HFFc6 (cell line): ENCODE measurements at regions not wholly inside any gene's neighbourhood (a gene's known extent, or its start where the extent isn't known, plus 50 kb on each side); places are given as distances from the start of the nearest gene placed in this dataset.

Experiments
- DNase-seq: peaks from one replicate; pipeline ENCODE4 v3.0.0-alpha.2; 2018
- H3K27ac Mint-ChIP-seq: 2 replicates; pipeline ENCODE4 v1.8.0; 2020; ENCODE audit warnings: mild to moderate bottlenecking, mixed read lengths
- H3K27me3 Mint-ChIP-seq: 2 replicates; pipeline ENCODE4 v1.8.0; 2021; ENCODE audit warnings: mild to moderate bottlenecking, moderate library complexity, mixed read lengths; ENCODE audit not compliant: insufficient read depth
- H3K36me3 Mint-ChIP-seq: 2 replicates; pipeline ENCODE4 v1.8.0; 2021; ENCODE audit warnings: low read depth, mixed read lengths
- H3K4me1 Mint-ChIP-seq: 2 replicates; pipeline ENCODE4 v1.8.0; 2020; ENCODE audit warnings: low read depth, mixed read lengths
- H3K4me3 Mint-ChIP-seq: 2 replicates; pipeline ENCODE4 v1.8.0; 2020; ENCODE audit warnings: mild to moderate bottlenecking, moderate library complexity, mixed read lengths
- H3K9me3 Mint-ChIP-seq: 2 replicates; pipeline ENCODE4 v1.8.0; 2020; ENCODE audit warnings: mild to moderate bottlenecking, mixed read lengths
- TF ChIP-seq, protein P1 (sequence below): fragments of 200-600 bp; sonication (generic); IDR thresholded peaks from 2 replicates; pipeline ENCODE4 v1.5.0; 2021; ENCODE audit warnings: antibody characterized with exemption, mild to moderate bottlenecking

DNA sequence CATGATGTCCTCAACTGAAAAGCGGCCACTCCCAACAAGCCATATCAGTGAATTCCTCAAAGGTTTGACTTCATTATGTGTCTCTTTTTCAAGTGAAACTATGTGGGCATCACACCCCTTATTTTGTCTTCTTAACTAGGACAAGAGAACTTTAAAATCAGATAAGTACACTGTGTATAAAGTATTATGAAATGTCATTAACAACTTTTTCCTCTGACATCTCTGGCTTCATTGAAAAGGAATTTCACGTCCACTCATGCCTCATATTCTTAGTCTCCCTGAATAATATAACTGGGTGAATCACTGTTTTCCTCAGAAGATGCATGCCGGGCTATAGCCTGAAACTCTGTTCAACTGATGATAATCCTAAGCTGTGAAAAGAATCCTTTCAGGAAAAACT lies 415.8 kb downstream of the ACTL7B start:
- Mint-ChIP-seq H3K9me3 (no peaks in the 10 kb centered on the region), H3K4me1 (peaks cover 63% of the 10 kb centered on the region), H3K4me3 (peak overlapping the region; percentile 46), H3K27me3 (no peaks in the 10 kb centered on the region), H3K36me3 (no peaks in the 10 kb centered on the region; the same call in 1 of the 2 replicates), H3K27ac (peak overlapping the region; percentile 65)
- DNase-seq, result peak; percentile 81
- TF ChIP-seq, protein P1, sequence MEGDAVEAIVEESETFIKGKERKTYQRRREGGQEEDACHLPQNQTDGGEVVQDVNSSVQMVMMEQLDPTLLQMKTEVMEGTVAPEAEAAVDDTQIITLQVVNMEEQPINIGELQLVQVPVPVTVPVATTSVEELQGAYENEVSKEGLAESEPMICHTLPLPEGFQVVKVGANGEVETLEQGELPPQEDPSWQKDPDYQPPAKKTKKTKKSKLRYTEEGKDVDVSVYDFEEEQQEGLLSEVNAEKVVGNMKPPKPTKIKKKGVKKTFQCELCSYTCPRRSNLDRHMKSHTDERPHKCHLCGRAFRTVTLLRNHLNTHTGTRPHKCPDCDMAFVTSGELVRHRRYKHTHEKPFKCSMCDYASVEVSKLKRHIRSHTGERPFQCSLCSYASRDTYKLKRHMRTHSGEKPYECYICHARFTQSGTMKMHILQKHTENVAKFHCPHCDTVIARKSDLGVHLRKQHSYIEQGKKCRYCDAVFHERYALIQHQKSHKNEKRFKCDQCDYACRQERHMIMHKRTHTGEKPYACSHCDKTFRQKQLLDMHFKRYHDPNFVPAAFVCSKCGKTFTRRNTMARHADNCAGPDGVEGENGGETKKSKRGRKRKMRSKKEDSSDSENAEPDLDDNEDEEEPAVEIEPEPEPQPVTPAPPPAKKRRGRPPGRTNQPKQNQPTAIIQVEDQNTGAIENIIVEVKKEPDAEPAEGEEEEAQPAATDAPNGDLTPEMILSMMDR, result no peak

DNA sequence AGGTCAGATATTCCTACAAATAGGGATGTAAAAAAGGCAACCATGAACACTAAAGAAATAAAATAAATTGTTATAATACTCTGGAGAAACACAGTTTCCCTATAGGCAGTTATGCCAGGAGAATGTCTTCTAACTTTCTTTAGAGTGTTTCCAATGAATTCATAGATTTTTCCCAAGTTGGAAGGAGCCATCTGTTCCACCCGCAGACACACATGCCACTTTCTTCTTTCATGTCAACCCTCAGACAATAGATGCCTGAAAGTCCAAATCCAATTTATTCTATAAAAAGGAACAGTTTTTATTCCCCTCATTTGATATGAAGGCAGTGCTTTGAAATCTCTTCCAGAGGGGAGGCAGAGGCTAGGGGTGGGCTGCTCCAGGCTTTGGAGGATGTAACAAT lies 418.1 kb downstream of the ACTL7B start:
- Mint-ChIP-seq H3K4me1 (peaks cover 48% of the 10 kb centered on the region), H3K36me3 (no peaks in the 10 kb centered on the region; the same call in 1 of the 2 replicates), H3K4me3 (no peak overlapping the region), H3K27me3 (no peaks in the 10 kb centered on the region), H3K27ac (no peak overlapping the region), H3K9me3 (no peaks in the 10 kb centered on the region)
- DNase-seq, result no peak
- TF ChIP-seq, protein P1, result no peak

DNA sequence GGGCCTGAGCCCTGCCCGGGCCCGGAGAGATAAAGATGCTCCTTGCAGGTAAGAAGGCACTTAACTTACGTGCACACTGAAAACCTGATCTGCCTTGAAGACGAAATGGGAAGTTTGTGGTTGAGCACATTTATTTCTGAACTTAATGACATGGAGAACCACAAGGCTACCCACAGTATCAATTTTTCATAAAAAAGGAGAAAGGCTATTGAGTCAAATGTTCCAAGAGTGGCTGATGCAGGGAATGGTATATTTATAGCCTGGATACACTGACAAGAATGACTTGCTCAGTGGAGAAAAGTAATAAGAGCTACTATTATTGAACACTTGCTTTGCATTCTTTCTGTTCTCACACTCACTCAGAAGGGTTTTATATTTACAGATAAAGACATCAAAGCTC lies 419.3 kb downstream of the ACTL7B start:
- no peaks in the 10 kb centered on the region for H3K9me3 Mint-ChIP-seq
- H3K27me3 Mint-ChIP-seq, result no peaks in the 10 kb centered on the region
- peaks cover 36% of the 10 kb centered on the region for H3K4me1 Mint-ChIP-seq
- H3K4me3 Mint-ChIP-seq, result no peak overlapping the region
- no peaks in the 10 kb centered on the region; the same call in 1 of the 2 replicates for H3K36me3 Mint-ChIP-seq
- no peak for DNase-seq
- TF ChIP-seq, protein P1, result no peak
- H3K27ac Mint-ChIP-seq, result no peak overlapping the region

DNA sequence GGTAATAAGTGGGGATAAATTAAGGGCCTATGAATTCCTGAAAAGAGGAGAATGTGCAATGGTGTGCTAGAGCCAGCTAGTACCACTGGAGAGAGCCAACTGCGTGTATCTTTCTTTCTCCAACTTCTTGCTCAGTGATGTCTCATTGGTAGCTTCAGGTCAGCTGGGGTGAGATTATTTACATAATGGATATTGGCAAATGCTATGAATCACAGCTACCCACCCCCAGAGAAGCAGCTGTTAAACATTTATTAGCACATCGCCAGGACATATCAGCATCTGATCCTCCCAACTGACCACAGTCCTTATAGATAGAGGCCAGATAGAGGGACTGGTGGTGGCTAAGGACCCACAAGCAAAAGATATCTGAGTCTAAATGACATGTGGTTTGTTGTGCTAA lies 421.3 kb downstream of the ACTL7B start:
- H3K9me3 Mint-ChIP-seq, result peaks cover 8% of the 10 kb centered on the region
- H3K27ac Mint-ChIP-seq, result no peak overlapping the region
- H3K4me1 Mint-ChIP-seq, result peaks cover 17% of the 10 kb centered on the region
- DNase-seq, result no peak
- H3K27me3 Mint-ChIP-seq, result no peaks in the 10 kb centered on the region
- peaks cover 9% of the 10 kb centered on the region for H3K36me3 Mint-ChIP-seq
- TF ChIP-seq, protein P1, result no peak
- H3K4me3 Mint-ChIP-seq, result no peak overlapping the region

DNA sequence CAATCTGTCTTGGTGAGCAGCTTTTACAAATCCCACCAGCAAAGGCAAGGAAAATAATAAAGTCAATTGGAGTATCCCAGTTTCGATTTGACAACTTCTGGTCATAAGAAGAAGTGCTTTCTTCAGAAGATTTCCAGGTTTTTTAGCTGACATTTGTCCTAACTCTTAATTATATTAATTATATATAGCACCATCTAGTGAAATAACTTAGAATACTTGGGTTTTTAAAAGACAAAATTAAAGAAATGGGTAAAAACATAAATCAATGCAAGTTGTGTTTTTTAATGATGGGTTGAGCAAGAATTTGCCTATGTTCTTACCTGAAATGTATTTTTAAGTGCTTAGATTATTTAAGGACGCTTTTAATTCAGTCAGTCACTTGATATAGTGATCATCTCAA lies 421.8 kb downstream of the ACTL7B start:
- H3K27me3 Mint-ChIP-seq, result no peaks in the 10 kb centered on the region
- no peak for DNase-seq
- H3K36me3 Mint-ChIP-seq, result peaks cover 9% of the 10 kb centered on the region
- peaks cover 12% of the 10 kb centered on the region for H3K4me1 Mint-ChIP-seq
- peaks cover 8% of the 10 kb centered on the region for H3K9me3 Mint-ChIP-seq
- TF ChIP-seq, protein P1, result peak; percentile 54
- H3K27ac Mint-ChIP-seq, result no peak overlapping the region
- no peak overlapping the region for H3K4me3 Mint-ChIP-seq

DNA sequence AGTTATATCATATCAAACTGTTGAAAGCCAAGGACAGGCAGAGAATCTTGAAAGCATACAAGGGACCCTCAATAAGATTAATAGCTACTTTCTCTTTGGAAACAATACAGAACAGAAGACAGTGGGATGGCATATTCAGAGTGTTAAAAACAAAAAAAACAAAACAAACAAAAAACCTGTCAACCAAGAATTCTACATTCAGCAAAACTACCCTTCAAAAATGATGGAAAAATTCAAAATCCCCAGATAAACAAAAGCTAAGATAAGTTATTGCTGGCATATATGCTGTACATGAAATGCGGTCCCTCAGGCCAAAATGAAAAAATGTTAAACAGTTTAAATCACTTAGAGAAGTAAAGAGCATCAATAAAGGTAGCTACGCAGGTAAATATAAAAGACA lies 425.1 kb downstream of the ACTL7B start:
- Mint-ChIP-seq H3K27ac (no peak overlapping the region), H3K27me3 (no peaks in the 10 kb centered on the region), H3K9me3 (peaks cover 8% of the 10 kb centered on the region), H3K4me1 (peaks cover 6% of the 10 kb centered on the region; the same call in 1 of the 2 replicates), H3K4me3 (no peak overlapping the region), H3K36me3 (peaks cover 9% of the 10 kb centered on the region)
- TF ChIP-seq, protein P1, result no peak
- no peak for DNase-seq
